Esophagus muscularis mucosa (tissue), 3 donors: ENCODE measurements at regions not wholly inside any gene's neighbourhood (a gene's known extent, or its start where the extent isn't known, plus 50 kb on each side); places are given as distances from the start of the nearest gene placed in this dataset.

Source experiments
- CTCF ChIP-seq, 3 experiments: fragments of 200-600 bp in 2 of 3; fragments of 450-650 bp in 1 of 3; sonication (generic) in 2 of 3; IDR thresholded peaks; one replicate each; pipeline ENCODE4 v1.5.1; 2017 to 2019; ENCODE audit warnings: antibody characterized with exemption in 3 of 3, mild to moderate bottlenecking in 2 of 3, moderate library complexity in 1 of 3
- POLR2A ChIP-seq: fragments of 450-650 bp; IDR thresholded peaks from one replicate; pipeline ENCODE4 v1.6.1; 2017; ENCODE audit warnings: antibody characterized with exemption, moderate library complexity, mild to moderate bottlenecking, low read depth
- POLR2AphosphoS5 ChIP-seq, 2 donors: sonication (generic); formaldehyde crosslinking; IDR thresholded peaks; one replicate each; pipeline ENCODE4 v1.6.1; 2017; ENCODE audit warnings: antibody characterized with exemption in 2 of 2

GRCh38 chr5:2475902-2476301 lies 275.6 kb downstream of the IRX2 start:
- TF ChIP-seq POLR2AphosphoS5 (IDR thresholded peaks at IDR 0.05) (no peak), CTCF (IDR thresholded peaks at IDR 0.05) (no peak), POLR2A (no peak)
